HL-60 (cell line): ENCODE measurements at regions not wholly inside any gene's neighbourhood (a gene's known extent, or its start where the extent isn't known, plus 50 kb on each side); places are given as distances from the start of the nearest gene placed in this dataset.

ENCODE experiments used
- DNase-seq, 2 experiments: peaks; one replicate each; pipeline ENCODE4 v3.0.0-alpha.2; 2010 to 2020; ENCODE audit warnings: low read depth in 1 of 2, low spot score in 1 of 2
- H3K27ac ChIP-seq: fragments of 250-450 bp; sonication (Bioruptor Pico); replicated peaks from 2 replicates; pipeline ENCODE4 v1.5.1; 2020; ENCODE audit warnings: mild to moderate bottlenecking, moderate library complexity
- H3K27me3 ChIP-seq: fragments of 250-450 bp; sonication (Bioruptor Pico); 2 replicates; pipeline ENCODE4 v1.5.1; 2021; ENCODE audit warnings: mild to moderate bottlenecking, moderate library complexity; ENCODE audit not compliant: insufficient read depth, poor library complexity, severe bottlenecking
- H3K4me3 ChIP-seq: replicated peaks from 2 replicates; pipeline ENCODE4 v1.5.1; 2011; ENCODE audit warnings: mild to moderate bottlenecking, control low read depth, low read length; ENCODE audit not compliant: insufficient read depth
- GABPA ChIP-seq: IDR thresholded peaks from 2 replicates; pipeline ENCODE4 v1.6.1; 2012; ENCODE audit warnings: low read depth
- POLR2AphosphoS5 ChIP-seq: IDR thresholded peaks from 2 replicates; pipeline ENCODE4 v1.6.1; 2012; ENCODE audit warnings: low read depth
- SPI1 ChIP-seq: IDR thresholded peaks from 2 replicates; pipeline ENCODE4 v1.6.1; 2012; ENCODE audit warnings: low read depth, mild to moderate bottlenecking, borderline replicate concordance
- TF ChIP-seq, protein P1 (sequence below): IDR thresholded peaks from 2 replicates; pipeline ENCODE4 v1.6.1; 2012; ENCODE audit warnings: low read depth; ENCODE audit not compliant: insufficient replicate concordance
- TF ChIP-seq, protein P2 (sequence below): IDR thresholded peaks from one replicate; pipeline ENCODE4 v1.5.1; 2011; ENCODE audit warnings: low read length, control low read depth, inconsistent platforms; ENCODE audit not compliant: insufficient read depth

DNA sequence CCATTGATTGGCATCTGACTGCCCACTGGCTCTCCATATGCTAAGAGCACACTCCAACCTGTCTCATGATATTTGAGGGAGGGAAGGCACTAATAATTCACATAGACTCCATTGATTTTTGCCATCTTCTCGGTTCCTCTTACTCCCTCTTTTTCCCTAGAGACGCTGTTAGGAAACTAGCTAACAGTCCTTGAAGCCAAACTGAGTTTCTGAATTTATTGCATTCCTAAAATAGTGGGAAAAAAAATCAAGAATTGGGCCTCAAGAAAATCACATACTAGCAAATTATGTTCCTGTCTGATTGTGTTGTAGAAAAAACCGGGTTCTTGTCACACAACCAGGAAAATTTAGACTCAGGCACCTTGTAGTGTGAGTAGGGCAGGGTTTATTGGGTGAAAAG, 86.4 kb upstream of the SLC7A1 start:
- H3K4me3 ChIP-seq, result no peak overlapping the region
- no peak overlapping the region for H3K27ac ChIP-seq
- TF ChIP-seq, protein P1, sequence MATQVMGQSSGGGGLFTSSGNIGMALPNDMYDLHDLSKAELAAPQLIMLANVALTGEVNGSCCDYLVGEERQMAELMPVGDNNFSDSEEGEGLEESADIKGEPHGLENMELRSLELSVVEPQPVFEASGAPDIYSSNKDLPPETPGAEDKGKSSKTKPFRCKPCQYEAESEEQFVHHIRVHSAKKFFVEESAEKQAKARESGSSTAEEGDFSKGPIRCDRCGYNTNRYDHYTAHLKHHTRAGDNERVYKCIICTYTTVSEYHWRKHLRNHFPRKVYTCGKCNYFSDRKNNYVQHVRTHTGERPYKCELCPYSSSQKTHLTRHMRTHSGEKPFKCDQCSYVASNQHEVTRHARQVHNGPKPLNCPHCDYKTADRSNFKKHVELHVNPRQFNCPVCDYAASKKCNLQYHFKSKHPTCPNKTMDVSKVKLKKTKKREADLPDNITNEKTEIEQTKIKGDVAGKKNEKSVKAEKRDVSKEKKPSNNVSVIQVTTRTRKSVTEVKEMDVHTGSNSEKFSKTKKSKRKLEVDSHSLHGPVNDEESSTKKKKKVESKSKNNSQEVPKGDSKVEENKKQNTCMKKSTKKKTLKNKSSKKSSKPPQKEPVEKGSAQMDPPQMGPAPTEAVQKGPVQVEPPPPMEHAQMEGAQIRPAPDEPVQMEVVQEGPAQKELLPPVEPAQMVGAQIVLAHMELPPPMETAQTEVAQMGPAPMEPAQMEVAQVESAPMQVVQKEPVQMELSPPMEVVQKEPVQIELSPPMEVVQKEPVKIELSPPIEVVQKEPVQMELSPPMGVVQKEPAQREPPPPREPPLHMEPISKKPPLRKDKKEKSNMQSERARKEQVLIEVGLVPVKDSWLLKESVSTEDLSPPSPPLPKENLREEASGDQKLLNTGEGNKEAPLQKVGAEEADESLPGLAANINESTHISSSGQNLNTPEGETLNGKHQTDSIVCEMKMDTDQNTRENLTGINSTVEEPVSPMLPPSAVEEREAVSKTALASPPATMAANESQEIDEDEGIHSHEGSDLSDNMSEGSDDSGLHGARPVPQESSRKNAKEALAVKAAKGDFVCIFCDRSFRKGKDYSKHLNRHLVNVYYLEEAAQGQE, result no peak
- TF ChIP-seq, protein P2, sequence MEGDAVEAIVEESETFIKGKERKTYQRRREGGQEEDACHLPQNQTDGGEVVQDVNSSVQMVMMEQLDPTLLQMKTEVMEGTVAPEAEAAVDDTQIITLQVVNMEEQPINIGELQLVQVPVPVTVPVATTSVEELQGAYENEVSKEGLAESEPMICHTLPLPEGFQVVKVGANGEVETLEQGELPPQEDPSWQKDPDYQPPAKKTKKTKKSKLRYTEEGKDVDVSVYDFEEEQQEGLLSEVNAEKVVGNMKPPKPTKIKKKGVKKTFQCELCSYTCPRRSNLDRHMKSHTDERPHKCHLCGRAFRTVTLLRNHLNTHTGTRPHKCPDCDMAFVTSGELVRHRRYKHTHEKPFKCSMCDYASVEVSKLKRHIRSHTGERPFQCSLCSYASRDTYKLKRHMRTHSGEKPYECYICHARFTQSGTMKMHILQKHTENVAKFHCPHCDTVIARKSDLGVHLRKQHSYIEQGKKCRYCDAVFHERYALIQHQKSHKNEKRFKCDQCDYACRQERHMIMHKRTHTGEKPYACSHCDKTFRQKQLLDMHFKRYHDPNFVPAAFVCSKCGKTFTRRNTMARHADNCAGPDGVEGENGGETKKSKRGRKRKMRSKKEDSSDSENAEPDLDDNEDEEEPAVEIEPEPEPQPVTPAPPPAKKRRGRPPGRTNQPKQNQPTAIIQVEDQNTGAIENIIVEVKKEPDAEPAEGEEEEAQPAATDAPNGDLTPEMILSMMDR, result no peak
- no peak for TF ChIP-seq GABPA
- no peak for TF ChIP-seq SPI1
- TF ChIP-seq POLR2AphosphoS5, result no peak
- DNase-seq, result no peak
- H3K27me3 ChIP-seq, result no peaks in the 10 kb centered on the region

DNA sequence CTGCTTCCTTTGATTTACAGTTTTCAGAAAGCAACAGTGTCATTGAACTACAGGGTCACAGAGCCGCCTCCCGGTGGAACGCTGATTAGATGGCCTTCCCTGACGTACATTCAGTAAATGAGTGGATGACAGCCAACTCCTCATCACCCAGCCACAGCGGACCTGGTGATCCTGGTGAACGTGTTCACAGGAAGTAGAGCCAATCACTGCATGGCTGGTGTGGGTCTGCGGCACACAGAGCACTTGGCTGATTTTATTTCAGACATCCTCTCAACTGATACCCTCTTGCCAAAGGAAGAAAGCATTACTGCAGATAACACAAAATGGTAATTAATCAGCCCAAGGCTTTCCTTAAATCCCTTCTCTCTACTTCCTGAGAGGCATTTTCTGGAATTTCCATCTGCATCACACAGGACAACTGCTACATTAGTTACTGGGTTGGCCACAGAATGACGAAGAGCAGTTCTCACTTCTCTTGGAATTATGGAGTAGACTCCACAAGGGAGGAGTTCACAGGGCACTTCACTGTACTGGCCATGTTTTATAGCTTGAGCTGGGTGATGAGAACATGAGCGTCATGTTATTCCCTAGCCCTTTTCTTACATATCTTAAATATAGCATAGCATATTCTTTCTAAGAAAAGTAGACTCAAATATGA, 84.0 kb upstream of the SLC7A1 start:
- TF ChIP-seq POLR2AphosphoS5 (no peak), SPI1 (no peak)
- TF ChIP-seq, protein P2, result no peak
- Histone ChIP-seq H3K27me3 (no peaks in the 10 kb centered on the region), H3K27ac (no peak overlapping the region), H3K4me3 (no peak overlapping the region)
- DNase-seq, result no peak

DNA sequence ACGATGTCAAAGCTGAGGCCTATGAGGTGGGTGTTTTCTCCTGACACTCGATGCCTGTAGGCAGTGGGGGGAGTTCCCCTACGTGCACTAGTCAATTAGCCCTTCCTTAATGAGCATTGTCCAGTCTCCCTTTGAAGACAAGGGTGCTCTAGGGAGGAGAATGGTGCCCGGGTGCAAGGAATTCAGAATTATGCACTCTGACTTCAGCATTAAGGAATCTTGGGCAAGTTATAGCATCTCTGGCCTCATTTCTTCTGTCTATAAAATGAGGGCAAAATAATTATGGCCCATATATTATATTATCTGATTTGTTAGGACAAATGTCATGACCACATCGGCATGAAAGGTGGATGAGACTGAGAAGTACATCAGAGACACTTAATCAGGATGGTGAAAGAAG, 82.1 kb upstream of the SLC7A1 start:
- no peak overlapping the region for H3K4me3 ChIP-seq
- DNase-seq, result no peak
- H3K27me3 ChIP-seq, result no peaks in the 10 kb centered on the region
- TF ChIP-seq GABPA (no peak), SPI1 (no peak), POLR2AphosphoS5 (no peak)
- TF ChIP-seq, protein P1, result no peak
- TF ChIP-seq, protein P2, result no peak
- no peak overlapping the region for H3K27ac ChIP-seq

DNA sequence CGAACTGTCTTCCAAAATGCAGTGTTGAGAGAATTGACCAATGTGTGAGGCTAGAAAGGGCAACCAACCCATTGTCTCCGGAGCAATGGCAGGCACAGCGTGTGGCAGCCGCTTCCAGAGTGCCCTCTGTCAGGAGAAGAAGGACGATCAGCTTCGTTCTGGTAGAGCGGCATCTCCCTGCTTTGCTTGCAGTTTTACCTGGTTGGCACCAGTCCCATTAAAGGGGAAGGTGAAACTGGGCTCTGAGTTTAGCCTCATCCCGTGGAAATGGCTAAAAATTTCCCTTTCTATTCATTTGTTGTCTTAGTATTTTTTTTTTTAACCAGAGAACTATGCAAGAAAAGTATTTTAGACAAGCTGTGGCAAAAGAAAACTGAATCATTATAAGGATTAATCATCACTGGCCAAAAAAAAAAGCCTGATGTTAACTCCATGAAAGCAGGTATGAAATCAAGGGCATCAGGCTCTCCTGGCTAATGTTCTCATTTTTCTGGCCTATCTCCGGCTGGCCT, 81.5 kb upstream of the SLC7A1 start:
- DNase-seq, result no peak
- no peaks in the 10 kb centered on the region for H3K27me3 ChIP-seq
- no peak for TF ChIP-seq SPI1
- no peak for TF ChIP-seq POLR2AphosphoS5
- TF ChIP-seq, protein P1, result no peak
- TF ChIP-seq, protein P2, result no peak
- no peak for TF ChIP-seq GABPA
- H3K27ac ChIP-seq, result no peak overlapping the region
- H3K4me3 ChIP-seq, result no peak overlapping the region
